ENCODE measurements at regions not wholly inside any gene's neighbourhood (a gene's known extent, or its start where the extent isn't known, plus 50 kb on each side); places are given as distances from the start of the nearest gene placed in this dataset.
"Not testable (repeated sequence)": the region's sequence is repeated elsewhere in the genome, so short reads cannot be mapped to it uniquely, and the experiment has no call there.

DNA sequence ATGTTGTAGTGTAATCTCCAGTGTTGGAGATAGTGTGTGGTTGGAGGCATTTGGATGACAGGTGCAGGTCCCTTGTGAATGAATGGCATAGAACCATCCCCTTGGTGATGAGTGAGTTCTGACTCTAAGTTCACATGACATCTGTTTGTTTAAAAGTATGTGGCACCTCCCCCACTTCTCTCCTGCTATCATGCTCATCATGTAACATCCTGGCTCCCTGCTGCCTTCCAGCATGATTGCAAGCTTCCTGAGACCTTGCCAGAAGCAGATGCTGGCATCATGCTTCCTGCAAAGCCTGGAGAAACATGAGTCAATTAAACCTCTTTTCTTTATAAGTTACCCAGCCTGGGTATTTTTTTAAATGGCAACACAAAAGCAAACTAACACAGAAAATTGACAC, 499.0 kb upstream of the SEMA3D start:
- H3K4me3 ChIP-seq (ENCODE audit: low read length), result no peak overlapping the region
- TF ChIP-seq, protein P1, sequence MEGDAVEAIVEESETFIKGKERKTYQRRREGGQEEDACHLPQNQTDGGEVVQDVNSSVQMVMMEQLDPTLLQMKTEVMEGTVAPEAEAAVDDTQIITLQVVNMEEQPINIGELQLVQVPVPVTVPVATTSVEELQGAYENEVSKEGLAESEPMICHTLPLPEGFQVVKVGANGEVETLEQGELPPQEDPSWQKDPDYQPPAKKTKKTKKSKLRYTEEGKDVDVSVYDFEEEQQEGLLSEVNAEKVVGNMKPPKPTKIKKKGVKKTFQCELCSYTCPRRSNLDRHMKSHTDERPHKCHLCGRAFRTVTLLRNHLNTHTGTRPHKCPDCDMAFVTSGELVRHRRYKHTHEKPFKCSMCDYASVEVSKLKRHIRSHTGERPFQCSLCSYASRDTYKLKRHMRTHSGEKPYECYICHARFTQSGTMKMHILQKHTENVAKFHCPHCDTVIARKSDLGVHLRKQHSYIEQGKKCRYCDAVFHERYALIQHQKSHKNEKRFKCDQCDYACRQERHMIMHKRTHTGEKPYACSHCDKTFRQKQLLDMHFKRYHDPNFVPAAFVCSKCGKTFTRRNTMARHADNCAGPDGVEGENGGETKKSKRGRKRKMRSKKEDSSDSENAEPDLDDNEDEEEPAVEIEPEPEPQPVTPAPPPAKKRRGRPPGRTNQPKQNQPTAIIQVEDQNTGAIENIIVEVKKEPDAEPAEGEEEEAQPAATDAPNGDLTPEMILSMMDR (IDR thresholded peaks at IDR 0.05; ENCODE audit: insufficient read depth, low read depth, low read length, missing control alignments), result no peak
- DNase-seq (ENCODE audit: low read depth), result peak; percentile 63

DNA sequence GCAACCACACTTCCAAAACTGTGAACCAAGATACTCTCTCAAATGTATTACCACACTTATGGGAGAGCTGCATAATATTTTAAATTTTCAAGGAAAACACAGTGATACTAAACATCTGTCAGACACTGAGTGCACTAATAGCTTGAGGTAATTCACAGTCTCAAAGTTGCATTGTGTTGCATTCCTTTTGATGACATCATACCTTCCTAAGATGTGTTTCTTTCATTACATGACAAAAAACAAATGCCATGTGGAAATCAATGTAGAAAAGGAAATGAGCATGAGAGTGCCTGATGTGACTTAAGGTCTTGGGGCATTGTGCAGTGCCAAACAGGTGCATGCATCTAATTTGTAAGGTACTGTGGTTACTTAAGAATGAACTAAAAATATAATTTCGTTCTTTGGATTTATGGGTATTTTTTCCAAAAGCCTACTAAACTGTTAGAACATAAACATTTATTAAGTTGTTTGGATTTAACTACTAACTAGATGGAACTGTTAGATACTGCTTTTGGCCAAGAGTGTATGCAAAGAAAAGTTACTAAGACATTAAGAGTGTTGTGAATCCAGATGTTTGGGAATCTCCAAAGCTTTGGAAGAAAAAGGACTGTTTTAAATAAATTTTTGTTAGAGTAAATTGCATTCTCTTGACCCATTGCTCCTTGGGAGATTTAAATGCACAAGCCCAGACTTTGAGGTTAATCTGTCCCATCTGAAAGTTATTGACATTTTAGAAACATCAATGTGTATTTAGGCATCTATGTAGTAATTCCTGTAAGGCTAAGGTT, 496.2 kb upstream of the SEMA3D start:
- H3K4me3 ChIP-seq (ENCODE audit: low read length), result no peak overlapping the region
- TF ChIP-seq, protein P1 (IDR thresholded peaks at IDR 0.05; ENCODE audit: insufficient read depth, low read depth, low read length, missing control alignments), result no peak
- DNase-seq (ENCODE audit: low read depth), result peak; percentile 66

DNA sequence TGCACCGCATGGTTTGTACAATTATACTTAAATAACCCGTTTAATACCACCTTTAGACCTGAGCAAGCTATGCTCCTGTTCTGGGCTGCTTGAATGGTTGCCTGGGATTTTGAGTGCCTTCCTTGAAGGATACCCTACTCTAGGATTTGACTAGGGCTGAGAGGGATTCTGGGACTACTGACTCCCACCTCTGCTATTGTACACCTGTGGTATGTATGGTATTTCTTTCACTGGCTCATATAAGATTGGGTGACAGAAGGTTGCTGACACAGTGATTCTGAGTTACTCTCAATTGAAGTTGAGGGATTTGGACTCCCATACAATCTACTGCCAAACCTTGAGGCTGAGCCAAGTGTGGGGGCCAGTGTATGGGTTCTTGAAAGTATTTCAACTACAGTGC, 494.4 kb upstream of the SEMA3D start:
- no peak for DNase-seq (ENCODE audit: low read depth)
- TF ChIP-seq, protein P1 (IDR thresholded peaks at IDR 0.05; ENCODE audit: insufficient read depth, low read depth, low read length, missing control alignments), result no peak
- no peak overlapping the region for H3K4me3 ChIP-seq (ENCODE audit: low read length)

DNA sequence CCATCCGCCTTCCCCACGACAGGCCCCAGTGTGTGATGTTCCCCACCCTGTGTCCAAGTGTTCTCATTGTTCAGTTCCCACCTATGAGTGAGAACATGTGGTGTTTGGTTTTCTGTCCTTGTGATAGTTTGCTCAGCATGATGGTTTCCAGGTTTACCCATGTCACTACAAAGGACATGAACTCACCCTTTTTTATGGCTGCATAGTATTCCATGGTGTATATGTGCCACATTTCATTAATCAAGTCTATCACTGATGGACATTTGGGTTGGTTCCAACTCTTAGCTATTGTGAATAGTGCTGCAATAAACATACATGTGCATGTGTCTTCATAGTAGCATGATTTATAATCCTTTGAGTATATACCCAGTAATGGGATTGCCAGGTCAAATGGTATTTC, 488.2 kb upstream of the SEMA3D start:
- not testable (repeated sequence) for H3K4me3 ChIP-seq (ENCODE audit: low read length); DNase-seq (ENCODE audit: low read depth)

DNA sequence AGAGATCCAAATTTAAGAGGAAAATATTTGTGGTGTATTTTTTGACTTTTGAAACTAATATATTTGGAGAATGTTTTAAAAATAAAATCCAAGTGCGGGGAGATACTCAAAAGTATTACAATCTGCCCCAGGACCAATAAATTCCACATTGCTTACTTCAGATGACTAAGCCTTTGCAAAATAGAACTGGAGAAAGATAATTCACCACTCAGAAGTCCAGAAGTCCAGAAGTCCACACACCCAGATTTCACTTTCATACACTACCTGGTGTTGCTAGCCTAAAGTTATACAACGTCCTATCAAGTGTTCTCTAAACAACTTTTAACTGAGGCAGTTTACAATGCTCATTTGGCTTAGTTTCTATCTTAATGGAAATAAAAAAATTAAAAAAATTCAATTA, 487.0 kb upstream of the SEMA3D start:
- no peak overlapping the region for H3K4me3 ChIP-seq (ENCODE audit: low read length)
- DNase-seq (ENCODE audit: low read depth), result no peak
- TF ChIP-seq, protein P1 (IDR thresholded peaks at IDR 0.05; ENCODE audit: insufficient read depth, low read depth, low read length, missing control alignments), result no peak

DNA sequence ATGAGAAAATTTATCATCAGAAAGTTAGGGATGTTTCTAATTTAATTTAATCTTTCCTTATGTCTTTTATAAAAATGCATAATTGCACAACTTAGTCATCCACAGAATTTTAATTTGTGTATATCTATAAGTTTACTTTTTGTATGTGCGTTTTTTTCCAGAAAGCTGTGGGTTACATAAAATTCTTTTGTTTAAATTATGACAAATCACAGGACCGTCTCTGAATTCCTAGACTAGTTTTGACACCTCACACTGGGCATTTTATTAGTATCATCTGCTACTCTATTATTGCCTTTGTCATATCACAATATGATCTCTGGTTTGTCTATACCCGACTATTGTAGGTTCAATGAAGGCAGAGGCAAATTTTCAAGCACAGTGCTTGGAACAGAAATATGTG, 482.4 kb upstream of the SEMA3D start:
- H3K4me3 ChIP-seq (ENCODE audit: low read length), result no peak overlapping the region
- DNase-seq (ENCODE audit: low read depth), result no peak
- TF ChIP-seq, protein P1 (IDR thresholded peaks at IDR 0.05; ENCODE audit: insufficient read depth, low read depth, low read length, missing control alignments), result no peak

DNA sequence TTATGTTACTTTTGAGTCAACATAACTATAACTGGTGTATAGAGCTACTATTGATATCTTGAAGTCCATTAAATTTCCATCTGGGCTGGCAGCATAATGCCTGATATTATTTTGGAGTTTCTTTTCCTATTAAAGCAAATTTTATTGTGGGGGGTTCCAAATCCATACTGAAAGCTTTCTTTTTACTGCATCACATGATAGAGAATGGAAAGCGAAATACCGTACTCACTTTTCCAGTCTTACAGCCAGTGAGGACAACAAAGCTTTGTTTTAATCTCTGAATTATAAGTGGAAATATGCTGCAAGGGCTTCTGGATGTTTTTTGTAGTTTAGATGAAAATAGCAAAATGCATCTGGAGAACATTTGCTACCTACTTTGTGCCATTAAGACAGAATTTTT, 477.5 kb upstream of the SEMA3D start:
- TF ChIP-seq, protein P1 (IDR thresholded peaks at IDR 0.05; ENCODE audit: insufficient read depth, low read depth, low read length, missing control alignments), result no peak
- no peak for DNase-seq (ENCODE audit: low read depth)
- no peak overlapping the region for H3K4me3 ChIP-seq (ENCODE audit: low read length)

Data from epithelial cell of esophagus (primary cell).